ENCODE measurements at regions not wholly inside any gene's neighbourhood (a gene's known extent, or its start where the extent isn't known, plus 50 kb on each side); places are given as distances from the start of the nearest gene placed in this dataset.

DNA sequence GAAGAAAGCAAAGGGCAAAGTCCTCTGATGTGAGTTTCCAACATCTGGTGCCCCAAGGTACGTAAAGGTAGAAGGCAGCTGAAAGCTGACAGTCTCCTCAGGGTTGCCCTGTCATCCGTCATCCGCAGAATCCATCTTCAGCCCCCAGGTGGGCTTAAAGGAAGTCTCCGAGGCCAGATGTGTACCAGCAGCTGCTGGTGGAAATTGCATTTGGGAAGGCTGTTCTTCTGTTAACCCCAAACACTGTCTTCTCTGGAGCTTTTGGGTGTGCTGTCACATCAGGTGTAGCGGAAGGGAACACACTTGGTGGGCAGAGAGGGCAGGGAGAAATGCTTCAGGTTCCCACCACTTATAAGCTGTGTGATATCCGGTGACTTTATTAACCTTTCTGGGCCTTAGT, 310.0 kb upstream of the GATB start:
- no peak overlapping the region for H3T11ph ChIP-seq (ENCODE audit: low read length)
- H2BK5ac ChIP-seq (ENCODE audit: insufficient read length, low read length), result no peak overlapping the region
- peaks cover 21 to 24% of the 10 kb centered on the region in 2 experiments for H3K4me1 Mint-ChIP-seq
- H3K23me2 ChIP-seq (ENCODE audit: insufficient read length, low read depth, low read length, poor library complexity, severe bottlenecking), result no peaks in the 10 kb centered on the region
- no peak overlapping the region for H3K4me3 Mint-ChIP-seq
- H3K14ac ChIP-seq (ENCODE audit: insufficient read depth, low read length), result no peak overlapping the region
- H3K36me3 Mint-ChIP-seq (ENCODE audit: insufficient read depth in 1 of 3, low read depth in 3 of 3), result no peaks in the 10 kb centered on the region
- H3K4ac ChIP-seq (ENCODE audit: low read depth, low read length), result no peak overlapping the region
- no peak overlapping the region for H2BK20ac ChIP-seq (ENCODE audit: low read depth, low read length, poor library complexity, severe bottlenecking)
- H3K9me3 Mint-ChIP-seq, result no peaks in the 10 kb centered on the region; a peak in 1 of 5 replicates
- H4K5ac ChIP-seq (ENCODE audit: insufficient read length, low read depth, low read length), result no peak overlapping the region
- no peak overlapping the region for H4K91ac ChIP-seq (ENCODE audit: insufficient read length, low read depth, low read length)
- H3K23ac ChIP-seq (ENCODE audit: insufficient read length, low read depth, low read length), result no peak overlapping the region
- no peak overlapping the region for H3K9ac ChIP-seq (ENCODE audit: extremely low read depth, insufficient read length, low read length)
- H3K56ac ChIP-seq (ENCODE audit: insufficient read length, low read depth, low read length), result no peak overlapping the region
- no peaks in the 10 kb centered on the region for H4K20me1 ChIP-seq (ENCODE audit: control insufficient read depth, insufficient read depth, insufficient read length)
- H3K79me1 ChIP-seq (ENCODE audit: insufficient read depth, low read depth, low read length, poor library complexity, severe bottlenecking), result no peaks in the 10 kb centered on the region
- no peak overlapping the region for H3K4me2 ChIP-seq (ENCODE audit: insufficient read depth, insufficient read length, low read length)
- no peak overlapping the region for H2AFZ ChIP-seq (ENCODE audit: low read length)
- no peak overlapping the region for H2AK5ac ChIP-seq (ENCODE audit: insufficient read length, low read length)
- H2BK12ac ChIP-seq (ENCODE audit: insufficient read length, low read depth, low read length), result no peak overlapping the region
- H3K4me1 ChIP-seq (ENCODE audit: insufficient read depth, low read length), result no peaks in the 10 kb centered on the region; the same call in 1 of the 2 replicates
- H3K18ac ChIP-seq (ENCODE audit: insufficient read length, low read depth, low read length), result no peak overlapping the region
- no peaks in the 10 kb centered on the region for H3K9me3 ChIP-seq (ENCODE audit: control insufficient read depth, low read depth, low read length)
- no peak overlapping the region for H4K8ac ChIP-seq (replicated peaks; ENCODE audit: insufficient read length, low read depth, low read length)
- H3K79me2 ChIP-seq (ENCODE audit: insufficient read depth, low read length), result no peaks in the 10 kb centered on the region
- H3K27me3 ChIP-seq (ENCODE audit: insufficient read depth, low read length), result no peaks in the 10 kb centered on the region
- TF ChIP-seq, protein P1, sequence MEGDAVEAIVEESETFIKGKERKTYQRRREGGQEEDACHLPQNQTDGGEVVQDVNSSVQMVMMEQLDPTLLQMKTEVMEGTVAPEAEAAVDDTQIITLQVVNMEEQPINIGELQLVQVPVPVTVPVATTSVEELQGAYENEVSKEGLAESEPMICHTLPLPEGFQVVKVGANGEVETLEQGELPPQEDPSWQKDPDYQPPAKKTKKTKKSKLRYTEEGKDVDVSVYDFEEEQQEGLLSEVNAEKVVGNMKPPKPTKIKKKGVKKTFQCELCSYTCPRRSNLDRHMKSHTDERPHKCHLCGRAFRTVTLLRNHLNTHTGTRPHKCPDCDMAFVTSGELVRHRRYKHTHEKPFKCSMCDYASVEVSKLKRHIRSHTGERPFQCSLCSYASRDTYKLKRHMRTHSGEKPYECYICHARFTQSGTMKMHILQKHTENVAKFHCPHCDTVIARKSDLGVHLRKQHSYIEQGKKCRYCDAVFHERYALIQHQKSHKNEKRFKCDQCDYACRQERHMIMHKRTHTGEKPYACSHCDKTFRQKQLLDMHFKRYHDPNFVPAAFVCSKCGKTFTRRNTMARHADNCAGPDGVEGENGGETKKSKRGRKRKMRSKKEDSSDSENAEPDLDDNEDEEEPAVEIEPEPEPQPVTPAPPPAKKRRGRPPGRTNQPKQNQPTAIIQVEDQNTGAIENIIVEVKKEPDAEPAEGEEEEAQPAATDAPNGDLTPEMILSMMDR (conservative IDR thresholded peaks at IDR 0.05), result no peak
- no peak for DNase-seq
- no peak overlapping the region for H2BK120ac ChIP-seq (ENCODE audit: low read depth, low read length, poor library complexity, severe bottlenecking)
- H3K27me3 Mint-ChIP-seq (ENCODE audit: low read depth), result peaks cover 6% of the 10 kb centered on the region
- WGBS (ENCODE audit: extremely low coverage, insufficient read length, low lambda C conversion rate), result no CpG with 5 or more reads among the region's 6 CpGs
- H2BK15ac ChIP-seq (ENCODE audit: low read depth, low read length), result no peak overlapping the region
- H3K27ac ChIP-seq (ENCODE audit: insufficient read length, low read depth, low read length), result no peak overlapping the region
- H3K27ac Mint-ChIP-seq, result no peak overlapping the region
